Activated CD4-positive, alpha-beta T cell treated with anti-CD3 and anti-CD28 coated beads for 36 hours (primary cell): ENCODE measurements at regions not wholly inside any gene's neighbourhood (a gene's known extent, or its start where the extent isn't known, plus 50 kb on each side); places are given as distances from the start of the nearest gene placed in this dataset.

Experiments
- ATAC-seq: fragments of 200-7000 bp; cut with Tn5 transposase; one replicate; pipeline ENCODE4 v1.10.0; 2021; ENCODE audit warnings: mild to moderate bottlenecking, moderate library complexity
- CTCF ChIA-PET: fragments of 350-600 bp; sonication (Branson Sonifier 250); formaldehyde crosslinking; loops from one replicate; lab custom pipeline; 2021; ENCODE audit warnings: antibody characterized with exemption; lab: Charles Lee
- POLR2A ChIA-PET: fragments of 350-600 bp; sonication (Branson Sonifier 250); formaldehyde crosslinking; loops from one replicate; lab custom pipeline; 2021; ENCODE audit warnings: antibody characterized with exemption, inconsistent platforms; lab: Charles Lee
- DNase-seq: peaks from one replicate; pipeline ENCODE4 v3.0.0-alpha.2; 2020
- H3K27ac Mint-ChIP-seq: one replicate; pipeline ENCODE4 v1.8.0; 2021; ENCODE audit warnings: mixed read lengths
- H3K27me3 Mint-ChIP-seq: one replicate; pipeline ENCODE4 v1.8.0; 2021; ENCODE audit warnings: mixed read lengths
- H3K36me3 Mint-ChIP-seq: one replicate; pipeline ENCODE4 v1.8.0; 2021; ENCODE audit warnings: low read depth, mixed read lengths
- H3K4me1 Mint-ChIP-seq: one replicate; pipeline ENCODE4 v1.8.0; 2021; ENCODE audit warnings: mixed read lengths
- H3K4me3 Mint-ChIP-seq: one replicate; pipeline ENCODE4 v1.8.0; 2021; ENCODE audit warnings: mild to moderate bottlenecking, moderate library complexity, mixed read lengths
- H3K9me3 Mint-ChIP-seq: one replicate; pipeline ENCODE4 v1.8.0; 2021; ENCODE audit warnings: low read depth, mixed read lengths
- intact Hi-C, 2 experiments: fragments of 100-400 bp; cut with DNase I in 1 of 2; cut with micrococcal nuclease in 1 of 2; formaldehyde crosslinking; loops; one replicate each; pipeline versions ENCODE4 v1.14.2 to v1.15.1; 2022 to 2024; cut with DNase I, micrococcal nuclease

GRCh38 chr2:129812071-129812470 is 167.4 kb upstream of the RAB6C start:
- no peak overlapping the region for H3K27ac Mint-ChIP-seq
- intact Hi-C loops, result no loop called here
- H3K4me3 Mint-ChIP-seq, result no peak overlapping the region
- H3K9me3 Mint-ChIP-seq, result peaks cover 12% of the 10 kb centered on the region
- DNase-seq, result peak; percentile 24
- ATAC-seq, result peak; percentile 73
- POLR2A ChIA-PET, result no interaction called here
- H3K4me1 Mint-ChIP-seq, result no peaks in the 10 kb centered on the region
- peaks cover 9% of the 10 kb centered on the region for H3K27me3 Mint-ChIP-seq
- CTCF ChIA-PET, result no interaction called here
- peaks cover 2% of the 10 kb centered on the region for H3K36me3 Mint-ChIP-seq

GRCh38 chr2:129812654-129813053 is 166.8 kb upstream of the RAB6C start:
- Mint-ChIP-seq H3K27me3 (peaks cover 9% of the 10 kb centered on the region), H3K9me3 (peaks cover 12% of the 10 kb centered on the region)

GRCh38 chr2:129813404-129813803 is 166.1 kb upstream of the RAB6C start:
- Mint-ChIP-seq H3K4me1 (no peaks in the 10 kb centered on the region), H3K36me3 (peaks cover 2% of the 10 kb centered on the region), H3K9me3 (peaks cover 12% of the 10 kb centered on the region), H3K27me3 (peaks cover 9% of the 10 kb centered on the region), H3K4me3 (no peak overlapping the region), H3K27ac (no peak overlapping the region)
- DNase-seq (no peak), ATAC-seq (no peak)
- CTCF ChIA-PET, result no interaction called here
- intact Hi-C loops, result no loop called here
- POLR2A ChIA-PET, result no interaction called here

More at GRCh38 chr2:129812654-129813053, 166.8 kb upstream of the RAB6C start:
- Mint-ChIP-seq H3K4me1 (no peaks in the 10 kb centered on the region), H3K4me3 (no peak overlapping the region), H3K36me3 (peaks cover 2% of the 10 kb centered on the region), H3K27ac (no peak overlapping the region)
- DNase-seq (no peak), ATAC-seq (no peak)
- ChIA-PET POLR2A (no interaction called here), CTCF (no interaction called here)
- intact Hi-C loops, result no loop called here

GRCh38 chr2:129816813-129817574 is 162.5 kb upstream of the RAB6C start:
- Mint-ChIP-seq H3K36me3 (peaks cover 2% of the 10 kb centered on the region), H3K9me3 (peaks cover 12% of the 10 kb centered on the region), H3K27ac (no peak overlapping the region), H3K4me1 (no peaks in the 10 kb centered on the region), H3K4me3 (no peak overlapping the region), H3K27me3 (peaks cover 3% of the 10 kb centered on the region)
- ATAC-seq (no peak), DNase-seq (no peak)
- ChIA-PET CTCF (no interaction called here), POLR2A (no interaction called here)
- intact Hi-C loops, result no loop called here

GRCh38 chr2:129819855-129820254 is 159.6 kb upstream of the RAB6C start:
- Mint-ChIP-seq H3K4me3 (no peak overlapping the region), H3K36me3 (no peaks in the 10 kb centered on the region), H3K27ac (no peak overlapping the region), H3K27me3 (no peaks in the 10 kb centered on the region), H3K4me1 (no peaks in the 10 kb centered on the region), H3K9me3 (peaks cover 10% of the 10 kb centered on the region)
- intact Hi-C loops, result no loop called here
- ChIA-PET CTCF (no interaction called here), POLR2A (no interaction called here)
- ATAC-seq (no peak), DNase-seq (no peak)

GRCh38 chr2:129820908-129821307 is 158.6 kb upstream of the RAB6C start:
- H3K27me3 Mint-ChIP-seq, result no peaks in the 10 kb centered on the region
- H3K27ac Mint-ChIP-seq, result no peak overlapping the region
- ChIA-PET CTCF (no interaction called here), POLR2A (no interaction called here)
- ATAC-seq, result no peak
- intact Hi-C loops, result no loop called here
- H3K36me3 Mint-ChIP-seq, result no peaks in the 10 kb centered on the region
- H3K9me3 Mint-ChIP-seq, result peaks cover 1% of the 10 kb centered on the region
- no peak overlapping the region for H3K4me3 Mint-ChIP-seq
- no peak for DNase-seq
- no peaks in the 10 kb centered on the region for H3K4me1 Mint-ChIP-seq

GRCh38 chr2:129821445-129821844 is 158.0 kb upstream of the RAB6C start:
- no peaks in the 10 kb centered on the region for H3K27me3 Mint-ChIP-seq
- ATAC-seq, result no peak
- no peak overlapping the region for H3K4me3 Mint-ChIP-seq
- CTCF ChIA-PET, result no interaction called here
- H3K4me1 Mint-ChIP-seq, result no peaks in the 10 kb centered on the region
- DNase-seq, result no peak
- intact Hi-C loops, result no loop called here
- no peaks in the 10 kb centered on the region for H3K36me3 Mint-ChIP-seq
- H3K9me3 Mint-ChIP-seq, result no peaks in the 10 kb centered on the region
- no peak overlapping the region for H3K27ac Mint-ChIP-seq
- POLR2A ChIA-PET, result no interaction called here

- ATAC-seq (no peak), DNase-seq (no peak)
- Mint-ChIP-seq H3K9me3 (no peaks in the 10 kb centered on the region), H3K27ac (no peak overlapping the region), H3K36me3 (no peaks in the 10 kb centered on the region), H3K4me3 (no peak overlapping the region), H3K27me3 (peaks cover 2% of the 10 kb centered on the region), H3K4me1 (no peaks in the 10 kb centered on the region)
- CTCF ChIA-PET, result no interaction called here
- POLR2A ChIA-PET, result no interaction called here
- intact Hi-C loops, result no loop called here
Observed at GRCh38 chr2:129823044-129823443, 156.4 kb upstream of the RAB6C start.

- H3K36me3 Mint-ChIP-seq, result no peaks in the 10 kb centered on the region
Observed at GRCh38 chr2:129827311-129828090, 152.0 kb upstream of the RAB6C start.

GRCh38 chr2:129828792-129829191 is 150.7 kb upstream of the RAB6C start:
- H3K9me3 Mint-ChIP-seq, result peaks cover 8% of the 10 kb centered on the region
- peaks cover 4% of the 10 kb centered on the region for H3K27me3 Mint-ChIP-seq
- ChIA-PET CTCF (no interaction called here), POLR2A (no interaction called here)
- intact Hi-C loops, result no loop called here
- H3K27ac Mint-ChIP-seq, result no peak overlapping the region
- H3K4me3 Mint-ChIP-seq, result no peak overlapping the region
- H3K36me3 Mint-ChIP-seq, result no peaks in the 10 kb centered on the region
- no peak for DNase-seq
- no peaks in the 10 kb centered on the region for H3K4me1 Mint-ChIP-seq
- no peak for ATAC-seq

More at GRCh38 chr2:129827311-129828090, 152.0 kb upstream of the RAB6C start:
- ChIA-PET CTCF (interaction anchor here (0.5 to 0.6 kb wide), 2 partner anchors 65 to 66 kb away, joined by 3 read pairs; no protein-coding TSS in a partner anchor), POLR2A (no interaction called here)
- ATAC-seq (no peak), DNase-seq (no peak)
- intact Hi-C loops, result no loop called here
- no peak overlapping the region for H3K4me3 Mint-ChIP-seq
- H3K27me3 Mint-ChIP-seq, result peaks cover 4% of the 10 kb centered on the region
- peaks cover 8% of the 10 kb centered on the region for H3K9me3 Mint-ChIP-seq
- no peak overlapping the region for H3K27ac Mint-ChIP-seq
- no peaks in the 10 kb centered on the region for H3K4me1 Mint-ChIP-seq

GRCh38 chr2:129829588-129829987 is 149.9 kb upstream of the RAB6C start:
- Mint-ChIP-seq H3K27ac (no peak overlapping the region), H3K4me3 (no peak overlapping the region), H3K4me1 (no peaks in the 10 kb centered on the region), H3K9me3 (peaks cover 8% of the 10 kb centered on the region), H3K36me3 (no peaks in the 10 kb centered on the region), H3K27me3 (peaks cover 4% of the 10 kb centered on the region)
- DNase-seq (no peak), ATAC-seq (no peak)
- CTCF ChIA-PET, result no interaction called here
- POLR2A ChIA-PET, result no interaction called here
- intact Hi-C loops, result no loop called here

- Mint-ChIP-seq H3K36me3 (no peaks in the 10 kb centered on the region), H3K4me3 (no peak overlapping the region), H3K9me3 (peaks cover 8% of the 10 kb centered on the region), H3K27me3 (peaks cover 4% of the 10 kb centered on the region), H3K4me1 (no peaks in the 10 kb centered on the region), H3K27ac (no peak overlapping the region)
- CTCF ChIA-PET, result interaction anchor here (0.5 to 1.3 kb wide), 2 partner anchors 43 to 373 kb away, joined by 3 to 4 read pairs; no protein-coding TSS in a partner anchor
- POLR2A ChIA-PET, result no interaction called here
- intact Hi-C loops, result no loop called here
- DNase-seq (no peak), ATAC-seq (no peak)
Observed at GRCh38 chr2:129831018-129831417, 148.4 kb upstream of the RAB6C start.
